ENCODE measurements at regions not wholly inside any gene's neighbourhood (a gene's known extent, or its start where the extent isn't known, plus 50 kb on each side); places are given as distances from the start of the nearest gene placed in this dataset.
"Not testable (repeated sequence)": the region's sequence is repeated elsewhere in the genome, so short reads cannot be mapped to it uniquely, and the experiment has no call there.

DNA sequence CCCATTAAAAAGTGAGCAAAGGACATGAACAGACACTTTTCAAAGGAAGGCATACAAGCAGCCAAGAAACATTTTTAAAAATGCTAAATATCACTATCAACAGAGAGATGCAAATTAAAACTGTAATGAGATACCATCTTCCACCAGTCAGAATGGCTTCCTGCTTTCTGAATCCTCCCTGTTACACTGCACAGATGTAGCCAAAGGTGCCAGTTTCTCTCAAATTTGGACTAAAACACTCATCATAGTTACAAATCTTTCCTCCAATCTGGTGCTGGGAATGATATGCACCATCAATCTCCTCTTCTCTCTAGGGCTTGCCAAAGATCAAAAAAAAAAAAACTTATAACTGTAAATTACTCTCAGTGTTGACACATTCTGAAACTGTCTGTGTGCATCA lies 311.8 kb upstream of the CLEC14A start:
- DNase-seq (ENCODE audit: low read depth) = no peak

DNA sequence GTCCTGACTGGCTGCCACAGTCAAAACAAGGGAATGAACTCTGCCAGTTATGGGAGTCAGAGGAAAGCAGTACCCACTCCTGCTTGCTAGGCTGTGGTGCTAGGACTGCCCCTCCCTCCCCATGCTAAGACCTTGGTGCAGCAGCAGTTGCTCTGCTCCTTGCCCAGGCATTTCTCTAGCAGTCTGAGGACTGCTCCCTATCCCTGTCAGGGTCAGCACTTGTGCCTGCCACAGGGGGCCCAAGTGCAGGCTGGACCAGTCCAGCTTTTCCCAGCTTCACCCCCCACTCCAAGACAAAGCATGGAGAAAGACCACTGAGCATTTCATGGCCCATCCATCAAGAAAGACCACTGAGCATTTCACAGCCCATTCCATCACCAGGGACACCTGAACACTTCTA lies 305.8 kb upstream of the CLEC14A start:
- DNase-seq (ENCODE audit: low read depth) = no peak

DNA sequence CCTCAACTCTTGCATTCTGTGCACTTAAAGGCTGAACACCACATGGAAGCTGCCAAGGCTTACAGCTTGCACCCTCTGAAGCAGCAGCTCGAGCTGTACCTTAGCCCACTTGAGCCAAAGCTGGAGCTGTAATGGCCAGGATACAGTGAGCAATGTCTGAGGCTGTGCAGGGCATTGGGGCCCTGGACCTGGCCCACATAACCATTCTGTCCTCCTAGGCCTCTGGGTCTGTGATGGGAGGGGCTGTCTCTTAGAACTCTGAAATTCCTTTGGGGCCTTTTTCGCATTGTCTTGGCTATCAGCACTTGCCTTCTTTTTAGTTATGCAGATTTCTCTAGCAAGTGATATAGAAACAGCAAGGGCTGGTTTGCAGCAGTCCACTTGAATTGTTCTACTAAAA lies 303.8 kb upstream of the CLEC14A start:
- no peak for DNase-seq (ENCODE audit: low read depth)

DNA sequence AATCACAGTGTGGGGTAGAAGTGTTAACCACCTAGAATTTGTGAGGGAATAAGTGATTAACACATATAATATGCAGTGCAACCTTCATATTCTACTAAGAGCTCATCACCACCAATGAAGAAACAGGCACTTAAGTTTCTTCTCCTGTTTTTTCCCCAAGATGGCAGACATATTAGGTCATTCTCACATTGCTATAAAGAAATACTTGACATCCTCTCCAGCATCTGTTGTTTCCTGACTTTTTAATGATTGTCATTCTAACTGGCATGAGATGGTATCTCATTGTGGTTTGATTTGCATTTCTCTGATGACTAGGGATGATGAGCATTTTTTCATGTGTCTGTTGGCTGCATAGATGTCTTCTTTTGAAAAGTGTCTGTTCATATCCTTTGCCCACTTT lies 301.5 kb upstream of the CLEC14A start:
- not testable (repeated sequence) for DNase-seq (ENCODE audit: low read depth)

DNA sequence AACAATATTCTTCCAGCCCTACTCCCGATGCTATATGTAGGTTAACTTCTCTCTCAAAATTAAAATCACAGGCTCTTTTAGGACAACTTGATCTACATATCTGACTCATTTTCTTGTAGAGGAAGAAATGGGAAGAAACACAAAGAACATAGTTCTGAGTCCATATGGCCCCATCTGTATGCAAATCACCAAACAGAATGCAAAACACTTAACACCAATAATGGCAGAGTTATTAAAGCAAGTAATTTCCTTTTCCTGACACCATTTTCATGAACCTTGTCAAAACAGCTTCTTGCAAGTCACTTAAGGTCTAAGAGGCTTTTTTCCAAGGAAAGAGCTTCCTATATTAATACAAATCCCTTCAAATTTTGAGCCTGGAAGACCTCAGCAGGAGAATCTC lies 300.4 kb upstream of the CLEC14A start:
- DNase-seq (ENCODE audit: low read depth) = no peak

DNA sequence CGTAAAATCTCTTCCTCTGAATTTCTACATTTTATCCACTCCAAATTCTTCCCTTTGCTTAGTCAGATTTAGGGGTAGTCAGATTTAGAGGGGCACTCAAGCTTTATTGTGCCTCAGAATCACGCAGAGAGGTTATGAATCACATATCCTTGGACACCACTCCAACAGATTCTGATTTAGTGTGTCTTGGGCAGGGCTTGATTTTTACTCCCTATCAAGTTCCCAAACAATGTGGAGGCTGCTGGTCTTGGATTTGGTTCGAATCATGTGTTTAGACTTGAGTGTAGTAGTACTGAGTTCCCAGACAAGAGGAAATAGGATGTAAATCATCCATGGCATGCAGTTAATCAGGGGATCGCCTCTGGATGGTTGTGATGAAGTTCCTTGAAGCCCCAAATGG lies 298.1 kb upstream of the CLEC14A start:
- no peak for DNase-seq (ENCODE audit: low read depth)

DNA sequence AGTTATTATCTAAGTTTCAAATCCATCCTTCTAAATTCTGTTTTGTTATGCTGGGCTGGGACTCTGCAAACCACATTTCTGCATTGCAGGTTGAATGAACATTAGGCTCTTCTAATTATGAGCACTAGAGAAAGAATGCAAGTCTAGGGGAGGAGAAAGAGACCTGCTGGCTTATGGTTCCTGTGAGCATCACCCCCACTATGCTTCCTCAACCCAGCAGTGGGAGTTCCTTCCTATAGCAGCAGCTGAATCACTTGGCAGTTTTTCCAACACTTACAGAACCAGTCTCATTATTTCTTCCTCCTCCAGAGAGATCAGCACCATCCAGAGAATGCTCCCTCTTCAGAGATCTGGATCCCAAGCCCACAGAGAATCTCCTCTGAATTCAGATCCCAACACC lies 297.7 kb upstream of the CLEC14A start:
- peak; percentile 84 for DNase-seq (ENCODE audit: low read depth)

DNA sequence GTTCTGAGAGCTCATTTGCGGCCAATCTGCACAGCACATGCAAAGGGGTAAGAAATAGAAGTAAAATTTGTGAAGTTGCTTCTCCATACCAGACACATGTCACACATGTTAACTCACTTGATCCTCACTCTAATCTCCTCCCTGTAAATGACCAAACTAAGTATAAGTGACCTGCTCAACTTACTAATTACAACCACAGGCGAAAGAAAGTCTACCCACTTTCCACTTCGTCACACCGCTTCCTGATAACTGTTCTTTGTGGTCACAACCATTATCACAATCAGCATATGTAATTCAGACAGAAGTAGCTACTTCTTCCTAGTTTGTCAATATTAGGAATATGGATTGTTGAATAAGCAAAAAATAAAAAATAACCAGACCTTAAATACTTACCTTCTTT lies 293.7 kb upstream of the CLEC14A start:
- no peak for DNase-seq (ENCODE audit: low read depth)

DNA sequence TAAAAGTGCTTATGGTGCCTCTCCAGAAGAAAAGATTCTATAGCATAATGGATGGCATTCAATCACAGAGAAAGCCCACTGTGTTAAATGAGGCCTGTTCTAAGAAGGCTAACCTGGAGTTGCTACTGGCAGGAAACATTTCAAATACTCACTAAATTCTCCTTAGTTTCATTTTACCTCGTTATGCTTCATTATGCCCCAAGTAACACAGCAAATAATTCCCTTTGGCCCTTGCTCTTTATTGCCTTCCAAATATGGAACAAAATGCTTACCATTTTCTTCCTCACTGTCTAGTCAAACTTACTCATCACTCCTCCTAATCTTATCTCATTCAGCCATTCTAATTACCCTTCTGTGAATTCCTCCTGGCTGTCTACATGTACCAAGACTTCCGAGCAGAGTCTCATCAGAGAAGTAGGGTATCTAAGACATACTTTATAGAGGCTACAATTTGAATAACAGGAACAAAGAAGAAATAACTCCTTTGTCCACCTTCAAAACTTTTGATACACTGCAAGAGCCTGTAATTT lies 292.1 kb upstream of the CLEC14A start:
- no peak for DNase-seq (ENCODE audit: low read depth)

DNA sequence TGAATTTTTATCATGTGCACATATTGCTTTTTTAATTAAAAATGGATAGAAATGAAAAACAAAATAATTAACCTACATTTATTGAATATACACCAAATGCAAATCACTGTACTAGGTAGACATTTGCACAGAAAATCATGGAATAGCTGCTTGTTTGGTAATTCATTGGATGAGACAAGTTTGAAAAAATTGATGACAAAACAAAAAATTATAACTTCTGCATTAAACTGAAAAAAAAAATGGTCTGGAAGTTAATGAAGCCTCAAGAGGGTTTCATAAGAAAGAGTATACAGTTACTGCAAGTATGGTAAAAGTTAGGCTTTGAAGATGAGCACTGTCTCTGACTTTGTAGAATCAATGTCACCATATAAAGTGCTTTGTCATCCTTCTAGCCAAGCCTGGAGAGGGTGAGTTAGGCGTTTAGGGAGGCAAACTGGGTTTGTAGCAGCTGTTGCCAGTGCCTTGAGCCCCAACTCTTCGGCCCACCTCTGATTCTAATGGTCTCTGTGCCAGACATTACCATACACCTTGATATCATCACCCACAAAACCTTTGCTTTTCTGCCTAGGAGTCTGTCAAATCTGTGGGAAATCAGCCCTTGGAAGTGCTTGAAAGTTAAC lies 291.1 kb upstream of the CLEC14A start:
- DNase-seq (ENCODE audit: low read depth) = no peak

DNA sequence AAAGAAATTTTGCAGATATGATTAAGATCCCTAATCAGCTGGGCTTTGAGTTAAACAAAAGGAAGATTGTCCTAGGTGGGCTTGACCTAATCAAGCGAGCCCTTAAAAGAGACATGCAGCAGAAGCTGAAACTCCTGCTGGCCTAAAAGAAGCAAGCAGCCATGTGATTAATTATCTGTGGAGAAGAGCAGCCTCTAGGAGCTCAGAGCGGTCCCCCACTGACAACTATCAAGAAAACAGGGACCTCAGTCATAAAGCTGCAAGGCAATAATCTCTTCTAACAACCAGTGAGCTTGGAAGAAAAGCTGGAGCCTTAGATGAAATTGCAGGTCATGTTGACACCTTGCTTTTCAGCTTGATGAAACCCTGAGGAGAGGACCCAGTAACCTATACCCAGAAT lies 288.9 kb upstream of the CLEC14A start:
- DNase-seq (ENCODE audit: low read depth) = no peak

DNA sequence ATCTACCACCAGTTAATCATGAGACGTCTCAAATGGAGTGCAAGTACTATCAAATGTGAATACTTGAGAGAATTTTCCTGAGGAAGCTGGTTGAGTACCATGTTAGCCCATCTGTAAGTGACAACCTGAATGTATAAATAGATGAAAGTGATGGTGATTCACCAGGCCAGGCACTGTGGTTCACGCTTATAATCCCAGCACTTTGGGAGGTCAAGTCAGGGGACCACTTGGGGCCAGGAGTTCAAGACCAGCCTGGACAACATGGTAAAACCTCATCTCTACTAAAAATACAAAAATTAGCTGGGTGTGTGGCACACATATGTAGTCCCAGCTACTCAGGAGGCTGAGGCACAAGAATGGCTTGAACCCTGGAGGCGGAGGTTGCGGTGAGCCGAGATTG lies 288.0 kb upstream of the CLEC14A start:
- DNase-seq (ENCODE audit: low read depth) = not testable (repeated sequence)

DNA sequence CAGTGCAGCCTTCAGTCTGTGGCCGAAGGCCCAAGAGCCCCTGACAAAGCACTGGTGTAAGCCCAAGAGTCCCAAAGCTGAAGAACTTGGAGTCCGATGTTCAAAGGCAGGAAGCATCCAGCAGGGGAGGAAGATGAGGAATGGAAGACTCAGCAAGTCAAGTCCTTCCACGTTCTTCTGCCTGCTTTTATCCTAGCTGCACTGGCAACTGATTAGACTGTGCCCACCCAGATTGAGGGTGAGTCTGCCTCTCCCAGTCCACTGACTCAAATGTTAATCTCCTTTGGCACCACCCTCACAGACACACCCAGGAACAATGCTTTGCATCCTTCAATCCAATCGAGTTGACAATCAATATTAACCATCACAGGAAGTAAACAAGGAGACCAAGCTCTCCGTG lies 282.2 kb upstream of the CLEC14A start:
- DNase-seq (ENCODE audit: low read depth) = not testable (repeated sequence)

DNA sequence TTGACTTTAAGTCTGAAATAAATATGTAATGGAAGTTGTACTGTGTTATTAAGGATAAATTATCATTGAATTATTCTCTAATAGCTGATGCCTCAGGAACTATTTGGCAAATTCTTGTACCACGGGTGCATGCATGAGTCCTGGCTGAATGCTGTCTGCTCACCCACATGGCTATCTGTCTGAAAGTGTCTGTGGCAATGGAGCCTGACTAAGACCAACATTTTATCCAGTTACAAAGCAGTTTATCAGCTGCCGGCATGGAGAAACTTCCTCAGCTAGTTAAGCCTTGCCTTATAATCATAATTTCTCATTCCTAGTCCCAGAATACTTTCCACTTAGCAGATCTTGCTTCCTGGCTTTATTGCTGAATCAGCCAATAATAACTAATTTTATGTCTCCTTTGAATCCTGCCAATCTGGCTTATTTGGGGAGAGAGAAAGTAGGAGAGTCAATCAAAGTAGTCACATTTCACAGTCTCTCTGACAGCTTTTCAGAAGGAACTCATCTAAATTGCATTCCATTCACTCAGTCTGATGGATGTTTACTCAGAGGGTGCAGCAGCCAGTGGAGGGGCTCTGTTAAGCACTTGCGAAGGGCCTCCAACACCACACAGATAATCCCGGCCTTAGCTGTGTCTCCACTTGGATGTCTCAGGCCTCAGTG lies 280.6 kb upstream of the CLEC14A start:
- DNase-seq (ENCODE audit: low read depth) = no peak

DNA sequence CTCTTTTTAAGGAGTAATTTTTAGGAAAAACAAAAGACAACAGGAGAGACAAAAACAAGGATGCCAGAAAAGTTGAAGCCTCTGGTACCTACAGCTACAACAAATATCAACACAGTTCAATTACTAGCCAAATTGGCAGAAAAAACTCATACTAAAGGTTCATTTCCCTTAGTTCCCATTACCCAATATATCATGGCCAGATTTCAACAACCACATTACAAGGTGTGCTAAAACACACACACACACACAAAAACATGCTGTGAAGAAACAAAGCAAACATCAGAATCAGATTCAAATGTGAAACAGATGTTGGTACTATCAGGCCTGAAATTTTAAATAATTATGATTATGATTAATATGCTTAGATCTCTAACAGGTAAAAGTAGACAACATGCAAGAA lies 272.7 kb upstream of the CLEC14A start:
- no peak for DNase-seq (ENCODE audit: low read depth)

DNA sequence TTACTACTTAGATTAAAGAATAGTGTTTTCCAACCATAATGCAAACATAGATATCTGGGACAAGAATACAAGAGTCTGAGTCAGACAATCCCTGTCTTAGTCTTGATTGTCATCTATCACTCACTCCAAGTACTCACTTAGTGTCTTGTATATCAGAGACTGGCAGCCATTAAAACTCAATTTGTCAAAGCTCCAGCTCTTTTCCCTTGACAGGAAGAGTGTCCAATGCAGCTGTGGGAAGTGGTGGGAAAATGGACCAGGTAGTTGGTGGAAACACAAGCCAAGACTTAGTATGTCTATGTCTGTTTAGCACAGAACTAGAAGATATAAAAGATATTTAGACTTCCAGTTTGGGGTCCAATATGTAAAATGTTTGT lies 271.6 kb upstream of the CLEC14A start:
- no peak for DNase-seq (ENCODE audit: low read depth)

DNA sequence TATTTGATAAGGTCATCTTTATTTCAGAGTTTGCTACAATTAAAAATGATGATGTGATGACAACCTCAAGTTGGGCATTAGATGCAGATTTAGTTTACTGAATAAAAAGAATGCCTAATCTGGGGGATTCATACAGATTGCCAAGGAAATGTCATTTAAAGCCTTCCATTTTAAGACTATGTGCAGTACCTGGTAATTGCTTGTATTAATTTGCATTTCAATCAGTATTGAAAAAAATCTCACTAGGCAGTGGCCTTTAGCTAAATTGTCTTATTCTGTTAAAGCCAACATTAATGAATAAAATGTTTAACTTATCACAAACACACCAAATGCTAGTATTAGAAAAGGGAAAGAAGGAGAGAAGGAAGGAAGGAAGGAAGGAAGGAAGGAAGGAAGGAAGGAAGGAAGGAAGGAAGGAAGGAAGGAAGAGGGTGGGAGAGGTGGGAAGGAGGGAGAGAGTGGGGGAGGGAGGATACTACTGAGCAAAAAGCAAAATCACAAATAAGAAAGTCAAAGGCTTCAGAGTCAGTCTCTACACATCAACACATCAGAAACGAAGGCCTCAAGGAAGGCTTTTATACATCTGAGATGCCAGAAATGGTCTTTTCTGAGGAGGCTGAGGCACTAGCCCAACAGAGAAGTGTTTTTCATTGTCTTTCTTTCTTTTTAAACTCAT lies 271.1 kb upstream of the CLEC14A start:
- no peak for DNase-seq (ENCODE audit: low read depth)

DNA sequence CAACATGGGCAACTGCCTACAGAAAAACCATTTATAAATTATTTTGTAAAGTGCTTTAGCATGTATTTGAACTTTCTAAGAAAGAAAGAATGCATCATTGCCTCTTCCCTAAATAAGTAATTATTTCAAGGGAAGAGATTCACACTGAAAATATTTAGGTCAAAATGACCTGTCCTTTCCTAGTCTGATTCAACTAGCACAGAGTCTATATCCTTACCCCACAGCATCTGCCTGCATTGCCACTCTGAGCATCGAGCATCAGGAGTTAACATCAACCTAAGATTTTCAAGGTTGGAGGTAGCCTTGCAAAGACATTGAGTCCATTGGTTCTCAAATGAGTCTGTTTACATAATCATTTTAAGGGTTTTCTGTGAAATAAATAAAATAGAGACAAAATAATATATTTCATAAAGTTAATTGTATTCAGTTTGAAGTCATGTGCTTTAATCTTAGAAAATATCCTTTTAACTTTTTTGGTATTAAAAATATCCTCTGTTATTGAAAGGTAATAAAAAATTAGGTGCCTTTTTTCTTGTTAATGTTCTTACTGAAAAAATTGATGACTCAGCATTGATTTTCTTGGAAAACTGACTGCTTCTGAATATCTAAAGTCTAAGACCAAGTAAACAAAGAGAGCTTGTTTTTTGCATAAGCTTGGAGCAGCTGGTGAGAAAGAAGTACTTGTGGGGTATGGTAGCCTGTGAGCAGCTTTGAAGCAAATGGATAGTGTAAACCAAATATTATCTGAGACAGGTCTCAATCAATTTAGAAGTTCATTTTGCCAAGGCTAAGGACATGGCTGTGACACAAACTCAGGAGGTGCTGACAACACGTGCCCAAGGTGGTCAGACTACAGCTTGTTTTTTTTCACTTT lies 269.0 kb upstream of the CLEC14A start:
- DNase-seq (ENCODE audit: low read depth) = no peak

DNA sequence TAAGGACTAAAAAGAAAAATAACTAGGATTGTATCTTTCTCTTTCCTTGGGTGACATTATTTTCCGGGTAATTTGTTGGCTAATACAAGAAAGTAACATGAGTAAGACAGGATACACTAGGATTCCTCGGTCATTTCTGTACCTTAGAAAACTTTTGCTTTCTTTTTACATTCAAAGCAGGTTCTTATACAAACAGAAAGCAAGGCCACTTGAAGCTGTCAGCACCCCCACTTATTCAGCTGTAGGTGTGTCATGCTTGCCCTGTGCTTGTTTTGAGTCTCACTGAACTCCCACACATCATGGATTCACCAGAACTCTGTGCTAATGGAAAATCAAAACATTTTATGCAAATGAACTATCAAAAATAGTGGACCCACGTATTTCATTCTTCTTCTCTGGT lies 266.8 kb upstream of the CLEC14A start:
- no peak for DNase-seq (ENCODE audit: low read depth)

DNA sequence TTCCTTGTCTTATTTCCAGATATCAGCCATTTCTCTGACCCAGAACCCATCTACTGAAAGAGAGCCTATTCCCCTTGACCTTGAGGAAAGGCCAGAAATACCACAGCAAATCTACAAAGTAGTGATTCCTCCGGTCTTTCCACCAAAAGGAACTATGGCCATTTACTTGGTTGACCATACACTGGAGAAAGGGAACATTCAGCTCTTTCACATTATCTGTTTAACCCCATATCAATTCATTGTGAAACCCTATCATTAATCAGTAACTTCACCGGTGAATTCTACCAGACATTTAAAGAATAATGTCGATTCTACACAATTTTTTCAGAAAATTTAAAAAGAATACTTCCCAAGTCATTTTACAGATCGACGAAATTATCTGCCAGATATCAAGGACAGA lies 265.7 kb upstream of the CLEC14A start:
- no peak for DNase-seq (ENCODE audit: low read depth)

DNA sequence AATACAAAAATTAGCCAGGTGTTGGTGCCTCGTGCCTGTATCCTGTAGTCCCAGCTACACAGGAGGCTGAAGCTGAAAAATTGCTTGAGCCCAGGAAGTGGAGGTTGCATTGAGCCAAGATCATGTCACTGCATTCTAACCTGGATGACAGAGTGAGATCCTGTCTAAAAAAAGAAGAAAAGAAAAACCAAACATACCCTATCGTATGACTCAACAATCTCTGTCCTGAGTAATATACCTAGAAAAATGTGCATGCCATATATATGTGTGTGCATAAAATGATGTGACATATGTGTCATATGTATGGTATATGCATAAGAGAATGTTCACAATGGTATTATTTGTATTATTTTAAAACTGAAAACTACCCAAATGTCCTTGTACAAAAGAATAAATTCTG lies 261.5 kb upstream of the CLEC14A start:
- DNase-seq (ENCODE audit: low read depth) = no peak

DNA sequence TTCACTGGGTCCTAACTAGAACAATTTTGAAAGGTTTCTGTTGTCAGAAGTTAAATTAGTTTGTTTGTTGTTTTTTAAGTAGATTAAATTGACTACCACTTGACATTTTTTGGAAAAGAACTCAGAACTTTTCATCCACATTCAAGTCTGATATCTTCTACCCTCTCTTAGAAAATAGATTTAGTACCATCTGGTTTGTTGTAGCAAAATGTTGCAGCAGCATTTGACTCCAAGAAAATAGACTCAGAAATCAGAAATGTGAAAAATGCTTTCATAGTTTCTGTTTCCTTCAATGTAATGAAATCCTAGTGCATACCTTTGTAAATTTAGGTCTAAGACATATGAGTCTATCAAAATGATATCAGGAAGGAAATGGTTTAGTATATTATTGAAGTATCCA lies 256.3 kb upstream of the CLEC14A start:
- no peak for DNase-seq (ENCODE audit: low read depth)

DNA sequence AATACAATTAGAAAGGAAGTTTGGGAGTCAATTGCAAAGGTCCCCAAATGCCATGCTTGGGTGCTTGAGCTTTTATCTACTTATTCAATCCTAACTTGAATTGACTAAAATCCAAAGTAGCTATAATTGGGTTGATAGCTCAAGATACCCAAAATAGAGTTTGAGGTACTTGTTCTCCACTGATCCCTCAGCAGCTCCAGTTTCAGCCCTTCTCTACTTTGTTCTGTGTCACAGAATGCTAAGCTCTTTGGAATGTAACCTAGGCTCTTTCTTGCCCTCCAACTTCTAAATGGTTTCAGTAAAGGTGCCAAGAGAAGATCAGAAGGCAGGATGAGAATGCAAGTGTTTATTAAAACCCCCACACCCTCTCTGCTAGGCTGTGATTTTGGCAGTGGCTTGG lies 251.4 kb upstream of the CLEC14A start:
- DNase-seq (ENCODE audit: low read depth) = no peak
